PFSK-1 (cell line): ENCODE measurements at regions not wholly inside any gene's neighbourhood (a gene's known extent, or its start where the extent isn't known, plus 50 kb on each side); places are given as distances from the start of the nearest gene placed in this dataset.

Experiments used
- FOXP2 ChIP-seq: optimal IDR thresholded peaks from 2 replicates; pipeline ENCODE3; 2011; ENCODE audit warnings: borderline replicate concordance, control low read depth, inconsistent platforms; ENCODE audit not compliant: insufficient read depth; ENCODE audit errors: extremely low read length, extremely low read depth
- POLR2AphosphoS5 ChIP-seq: IDR thresholded peaks from 2 replicates; pipeline ENCODE4 v1.6.1; 2012; ENCODE audit warnings: low read depth, mild to moderate bottlenecking, control low read depth, low read length, moderate library complexity
- SIN3A ChIP-seq: IDR thresholded peaks from 2 replicates; pipeline ENCODE4 v1.6.1; 2012; ENCODE audit warnings: mild to moderate bottlenecking, low read length, moderate library complexity, borderline replicate concordance; ENCODE audit not compliant: insufficient read depth
- TAF1 ChIP-seq: IDR thresholded peaks from 2 replicates; pipeline ENCODE4 v1.6.1; 2012; ENCODE audit warnings: low read length, control low read depth, borderline replicate concordance; ENCODE audit not compliant: insufficient read depth
- TF ChIP-seq, protein P1 (sequence below), 2 experiments: IDR thresholded peaks; 2 replicates each; pipeline versions ENCODE4 v1.6.1 to v1.8.0; 2011 to 2012; ENCODE audit warnings: low read depth in 2 of 2, low read length in 2 of 2, control low read depth in 1 of 2, inconsistent platforms in 1 of 2, mild to moderate bottlenecking in 1 of 2, moderate library complexity in 1 of 2; ENCODE audit not compliant: insufficient read depth in 1 of 2

DNA sequence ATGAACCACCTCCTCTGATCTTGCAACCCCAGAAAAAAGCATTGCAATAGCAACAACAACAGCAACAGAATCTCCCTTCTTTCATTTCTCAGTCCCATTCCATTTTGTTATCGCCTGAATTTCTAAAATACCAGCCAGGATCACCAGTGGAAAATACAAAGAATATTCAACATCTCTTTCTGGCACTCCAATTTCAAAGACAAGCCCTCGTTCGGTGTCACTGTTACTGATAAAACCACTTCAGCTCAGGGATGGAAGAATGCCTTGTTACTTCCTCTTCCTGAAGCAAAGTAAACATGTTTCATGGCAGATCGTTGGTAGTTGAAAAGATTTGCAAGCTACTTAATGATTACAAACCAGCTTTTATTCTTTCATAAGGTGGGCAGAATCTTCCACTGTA, 94.0 kb upstream of the SPTLC3 start:
- no peak for TF ChIP-seq POLR2AphosphoS5
- TF ChIP-seq TAF1, result no peak
- TF ChIP-seq, protein P1, sequence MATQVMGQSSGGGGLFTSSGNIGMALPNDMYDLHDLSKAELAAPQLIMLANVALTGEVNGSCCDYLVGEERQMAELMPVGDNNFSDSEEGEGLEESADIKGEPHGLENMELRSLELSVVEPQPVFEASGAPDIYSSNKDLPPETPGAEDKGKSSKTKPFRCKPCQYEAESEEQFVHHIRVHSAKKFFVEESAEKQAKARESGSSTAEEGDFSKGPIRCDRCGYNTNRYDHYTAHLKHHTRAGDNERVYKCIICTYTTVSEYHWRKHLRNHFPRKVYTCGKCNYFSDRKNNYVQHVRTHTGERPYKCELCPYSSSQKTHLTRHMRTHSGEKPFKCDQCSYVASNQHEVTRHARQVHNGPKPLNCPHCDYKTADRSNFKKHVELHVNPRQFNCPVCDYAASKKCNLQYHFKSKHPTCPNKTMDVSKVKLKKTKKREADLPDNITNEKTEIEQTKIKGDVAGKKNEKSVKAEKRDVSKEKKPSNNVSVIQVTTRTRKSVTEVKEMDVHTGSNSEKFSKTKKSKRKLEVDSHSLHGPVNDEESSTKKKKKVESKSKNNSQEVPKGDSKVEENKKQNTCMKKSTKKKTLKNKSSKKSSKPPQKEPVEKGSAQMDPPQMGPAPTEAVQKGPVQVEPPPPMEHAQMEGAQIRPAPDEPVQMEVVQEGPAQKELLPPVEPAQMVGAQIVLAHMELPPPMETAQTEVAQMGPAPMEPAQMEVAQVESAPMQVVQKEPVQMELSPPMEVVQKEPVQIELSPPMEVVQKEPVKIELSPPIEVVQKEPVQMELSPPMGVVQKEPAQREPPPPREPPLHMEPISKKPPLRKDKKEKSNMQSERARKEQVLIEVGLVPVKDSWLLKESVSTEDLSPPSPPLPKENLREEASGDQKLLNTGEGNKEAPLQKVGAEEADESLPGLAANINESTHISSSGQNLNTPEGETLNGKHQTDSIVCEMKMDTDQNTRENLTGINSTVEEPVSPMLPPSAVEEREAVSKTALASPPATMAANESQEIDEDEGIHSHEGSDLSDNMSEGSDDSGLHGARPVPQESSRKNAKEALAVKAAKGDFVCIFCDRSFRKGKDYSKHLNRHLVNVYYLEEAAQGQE (IDR thresholded peaks at IDR 0.05; ENCODE audit: insufficient read depth in 1 of 2, low read depth in 2 of 2, low read length in 2 of 2), result no peak
- TF ChIP-seq SIN3A, result no peak
- TF ChIP-seq FOXP2, result no peak
